ENCODE measurements at regions not wholly inside any gene's neighbourhood (a gene's known extent, or its start where the extent isn't known, plus 50 kb on each side); places are given as distances from the start of the nearest gene placed in this dataset.

DNA sequence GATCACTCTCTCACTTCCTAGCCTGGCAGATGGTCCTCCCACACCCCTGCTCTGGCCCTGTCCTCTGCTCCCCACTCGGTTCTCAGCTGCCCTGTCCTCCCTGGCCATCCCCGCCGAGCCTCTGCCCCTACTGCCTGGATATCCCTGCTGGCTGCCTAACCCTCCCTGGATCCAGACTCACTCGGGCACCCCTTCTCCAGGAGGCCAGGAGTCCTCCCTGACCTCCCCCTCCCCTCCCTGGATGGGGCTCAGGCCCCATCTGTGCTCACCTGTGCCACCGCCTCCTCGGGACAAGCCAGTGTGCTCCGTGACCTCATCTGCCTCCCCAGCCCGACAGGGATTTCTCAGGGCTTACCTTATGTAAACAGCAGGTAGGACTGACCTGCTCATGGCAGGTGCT, 406.1 kb downstream of the TCERG1L start:
- TF ChIP-seq, protein P1, sequence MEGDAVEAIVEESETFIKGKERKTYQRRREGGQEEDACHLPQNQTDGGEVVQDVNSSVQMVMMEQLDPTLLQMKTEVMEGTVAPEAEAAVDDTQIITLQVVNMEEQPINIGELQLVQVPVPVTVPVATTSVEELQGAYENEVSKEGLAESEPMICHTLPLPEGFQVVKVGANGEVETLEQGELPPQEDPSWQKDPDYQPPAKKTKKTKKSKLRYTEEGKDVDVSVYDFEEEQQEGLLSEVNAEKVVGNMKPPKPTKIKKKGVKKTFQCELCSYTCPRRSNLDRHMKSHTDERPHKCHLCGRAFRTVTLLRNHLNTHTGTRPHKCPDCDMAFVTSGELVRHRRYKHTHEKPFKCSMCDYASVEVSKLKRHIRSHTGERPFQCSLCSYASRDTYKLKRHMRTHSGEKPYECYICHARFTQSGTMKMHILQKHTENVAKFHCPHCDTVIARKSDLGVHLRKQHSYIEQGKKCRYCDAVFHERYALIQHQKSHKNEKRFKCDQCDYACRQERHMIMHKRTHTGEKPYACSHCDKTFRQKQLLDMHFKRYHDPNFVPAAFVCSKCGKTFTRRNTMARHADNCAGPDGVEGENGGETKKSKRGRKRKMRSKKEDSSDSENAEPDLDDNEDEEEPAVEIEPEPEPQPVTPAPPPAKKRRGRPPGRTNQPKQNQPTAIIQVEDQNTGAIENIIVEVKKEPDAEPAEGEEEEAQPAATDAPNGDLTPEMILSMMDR (IDR thresholded peaks at IDR 0.05): no peak
- no peak for TF ChIP-seq POLR2A (IDR thresholded peaks at IDR 0.05)
- TF ChIP-seq EP300 (IDR thresholded peaks at IDR 0.05): no peak
